Naive B cell (primary cell): ENCODE measurements at regions not wholly inside any gene's neighbourhood (a gene's known extent, or its start where the extent isn't known, plus 50 kb on each side); places are given as distances from the start of the nearest gene placed in this dataset.
A peak's percentile ranks its signal among the peaks of the same experiment; 100 is the strongest.
"Not testable (repeated sequence)": the region's sequence is repeated elsewhere in the genome, so short reads cannot be mapped to it uniquely, and the experiment has no call there.

ENCODE experiments used
- ATAC-seq, 2 donors: fragments of 150-1000 bp; cut with Tn5 transposase; 2 replicates each; pipeline ENCODE4 v1.10.0; 2021; ENCODE audit warnings: low read depth in 2 of 2, mild to moderate bottlenecking in 2 of 2, moderate library complexity in 2 of 2
- DNase-seq: peaks from one replicate; pipeline ENCODE4 v3.0.0; 2022
- H3K27ac Mint-ChIP-seq, 6 donors: one replicate each; pipeline ENCODE4 v1.8.0; 2020 to 2022; ENCODE audit warnings: mild to moderate bottlenecking in 6 of 6, mixed read lengths in 6 of 6, moderate library complexity in 5 of 6, inconsistent platforms in 2 of 6
- H3K27me3 Mint-ChIP-seq, 3 donors: one replicate each; pipeline ENCODE4 v1.8.0; 2021 to 2022; ENCODE audit warnings: mixed read lengths in 3 of 3, mild to moderate bottlenecking in 1 of 3
- H3K36me3 Mint-ChIP-seq, 2 donors: one replicate each; pipeline ENCODE4 v1.8.0; 2020 to 2022; ENCODE audit warnings: mixed read lengths in 2 of 2, inconsistent platforms in 1 of 2, mild to moderate bottlenecking in 1 of 2
- H3K4me1 Mint-ChIP-seq, 3 donors: one replicate each; pipeline ENCODE4 v1.8.0; 2020 to 2022; ENCODE audit warnings: mixed read lengths in 3 of 3, inconsistent platforms in 1 of 3, mild to moderate bottlenecking in 1 of 3, moderate library complexity in 1 of 3
- H3K4me3 Mint-ChIP-seq, 8 donors: one replicate each; pipeline ENCODE4 v1.8.0; 2020 to 2022; ENCODE audit warnings: mild to moderate bottlenecking in 8 of 8, mixed read lengths in 8 of 8, moderate library complexity in 8 of 8, inconsistent platforms in 2 of 8
- H3K9me3 Mint-ChIP-seq, 7 donors: one replicate each; pipeline ENCODE4 v1.8.0; 2020 to 2022; ENCODE audit warnings: mixed read lengths in 7 of 7, mild to moderate bottlenecking in 5 of 7, inconsistent platforms in 2 of 7, moderate library complexity in 1 of 7

DNA sequence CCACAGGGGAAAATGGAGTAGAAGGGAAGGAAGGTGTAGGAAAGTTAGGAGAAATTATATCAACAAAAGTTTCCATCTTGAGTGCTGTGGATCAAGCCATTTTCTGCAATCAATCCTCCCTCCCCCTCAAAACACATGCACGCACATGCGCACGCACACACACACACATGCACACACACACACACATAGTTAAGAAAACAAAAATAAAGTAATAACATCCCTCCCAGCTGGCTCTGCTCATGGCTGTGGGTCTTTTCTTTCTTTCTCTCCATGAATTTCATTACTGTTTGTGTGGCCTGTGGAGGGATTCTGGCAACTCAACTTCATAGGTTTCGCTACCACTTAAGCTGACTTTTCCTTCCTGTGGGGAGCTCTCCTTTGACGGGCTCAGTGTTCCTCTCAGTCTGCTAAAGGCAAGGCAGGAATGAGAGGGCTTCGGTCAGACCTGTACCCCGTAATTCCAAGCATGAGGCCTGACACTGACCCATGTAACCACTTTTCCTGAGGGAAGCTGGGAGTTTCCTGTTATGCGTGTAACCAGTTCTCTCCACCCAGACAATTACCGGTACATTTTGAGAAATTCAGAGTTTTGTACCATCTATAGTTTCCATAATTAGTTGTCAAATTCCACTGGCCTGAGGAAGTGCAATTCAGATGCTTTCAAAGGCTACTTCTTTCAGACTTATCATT, 79.8 kb downstream of the ZNF92 start:
- peaks cover 0 to 5% of the 10 kb centered on the region in 2 donors for H3K36me3 Mint-ChIP-seq
- peak overlapping the region in 1 of 6 donors; percentile 2 for H3K27ac Mint-ChIP-seq
- no peaks in the 10 kb centered on the region for H3K9me3 Mint-ChIP-seq
- peaks cover 22 to 41% (median 34%) of the 10 kb centered on the region in 3 donors for H3K4me1 Mint-ChIP-seq
- no peak for ATAC-seq
- peaks cover 0 to 13% (median 5%) of the 10 kb centered on the region in 3 donors for H3K27me3 Mint-ChIP-seq
- no peak for DNase-seq
- H3K4me3 Mint-ChIP-seq: peak overlapping the region in 2 of 8 donors; percentile 25 to 74

DNA sequence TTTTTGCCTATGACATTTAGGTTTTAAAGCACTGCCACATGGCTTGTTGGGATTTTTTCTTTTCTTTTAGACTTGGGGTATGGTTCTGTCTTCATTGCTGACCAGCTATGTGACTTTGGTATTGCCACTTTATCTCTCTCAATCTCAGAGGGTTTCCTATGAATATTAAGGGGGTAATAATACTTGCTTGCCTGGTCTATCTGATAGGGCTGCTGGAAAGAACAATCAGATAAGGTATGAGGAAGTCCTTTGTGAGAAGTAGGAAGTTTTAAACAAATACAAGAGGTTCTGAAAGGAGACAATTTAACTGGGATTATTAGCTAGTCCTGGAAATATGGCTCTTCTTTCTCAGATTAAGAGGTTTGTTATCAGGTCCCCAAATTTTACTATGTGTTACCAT, 80.8 kb downstream of the ZNF92 start:
- DNase-seq (no peak), ATAC-seq (no peak)
- Mint-ChIP-seq H3K4me1 (peaks cover 18 to 36% (median 31%) of the 10 kb centered on the region in 3 donors), H3K4me3 (no peak overlapping the region), H3K27me3 (peaks cover 0 to 13% (median 5%) of the 10 kb centered on the region in 3 donors), H3K9me3 (no peaks in the 10 kb centered on the region), H3K36me3 (peaks cover 0 to 4% of the 10 kb centered on the region in 2 donors), H3K27ac (no peak overlapping the region)

DNA sequence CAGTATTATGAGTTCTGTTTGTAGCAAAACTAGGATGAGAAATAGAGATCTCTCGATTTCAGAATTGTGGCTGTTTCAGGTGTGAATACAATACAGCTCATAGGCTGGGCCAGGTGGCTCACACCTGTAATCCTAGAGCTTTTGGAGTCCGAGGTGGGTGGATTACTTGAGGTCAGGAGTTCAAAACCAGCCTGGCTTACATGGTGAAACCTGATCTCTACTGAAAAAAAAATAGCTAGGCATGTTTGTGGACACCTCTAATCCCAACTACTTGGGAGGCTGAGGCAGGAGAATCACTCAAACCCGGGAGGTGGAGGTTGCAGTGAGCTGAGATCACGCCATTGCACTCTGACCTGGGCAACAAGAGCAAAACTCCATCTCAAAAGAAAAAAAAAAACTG, 81.4 kb downstream of the ZNF92 start:
- not testable (repeated sequence) for ATAC-seq, H3K9me3 Mint-ChIP-seq, H3K27ac Mint-ChIP-seq, DNase-seq, H3K4me3 Mint-ChIP-seq, H3K36me3 Mint-ChIP-seq
- Mint-ChIP-seq H3K4me1 (peaks cover 14 to 30% (median 26%) of the 10 kb centered on the region in 3 donors), H3K27me3 (peaks cover 0 to 13% (median 5%) of the 10 kb centered on the region in 3 donors)

DNA sequence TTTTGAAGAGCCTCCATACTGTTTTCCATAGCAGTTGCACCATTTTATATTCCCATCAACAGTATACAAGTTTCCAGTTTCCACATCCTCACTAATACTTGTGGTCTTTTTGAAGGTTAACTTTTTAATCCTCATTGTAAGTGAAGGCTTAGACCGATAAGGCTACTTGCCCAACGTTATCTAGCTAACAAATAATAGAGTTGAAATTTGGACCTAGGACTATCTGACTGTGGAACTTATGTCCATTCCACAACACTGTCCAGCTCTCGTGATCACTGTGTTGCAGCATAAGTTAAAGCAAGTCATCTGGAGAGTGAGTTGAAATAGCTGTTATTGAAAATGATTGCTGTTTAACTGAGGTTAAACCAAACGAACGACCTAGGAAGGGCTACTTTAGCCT, 84.0 kb downstream of the ZNF92 start:
- peaks cover 0 to 10% (median 0%) of the 10 kb centered on the region in 3 donors for H3K27me3 Mint-ChIP-seq
- no peak for DNase-seq
- peak overlapping the region in 1 of 6 donors; percentile 5 for H3K27ac Mint-ChIP-seq

DNA sequence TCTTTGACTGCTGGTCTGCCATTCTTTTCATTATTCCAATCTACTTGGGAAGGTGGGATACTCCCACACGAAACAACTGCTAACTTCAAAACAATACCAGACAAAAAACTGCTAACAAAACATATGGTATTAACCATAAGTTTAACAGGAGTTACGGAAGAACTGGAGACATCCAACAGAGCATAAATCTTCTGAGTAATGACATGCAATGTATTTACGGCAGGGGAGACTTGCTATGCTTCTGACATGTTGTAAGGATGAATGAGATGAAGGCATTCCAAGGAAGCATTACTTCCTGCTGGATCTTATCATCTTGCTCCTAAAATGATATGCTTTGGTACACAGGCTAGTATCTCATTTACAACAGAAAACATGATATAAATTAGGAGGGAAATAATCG, 85.8 kb downstream of the ZNF92 start:
- Mint-ChIP-seq H3K27ac (no peak overlapping the region), H3K4me1 (peaks cover 15 to 21% (median 18%) of the 10 kb centered on the region in 3 donors), H3K4me3 (no peak overlapping the region), H3K9me3 (no peaks in the 10 kb centered on the region), H3K27me3 (peaks cover 0 to 10% (median 0%) of the 10 kb centered on the region in 3 donors), H3K36me3 (no peaks in the 10 kb centered on the region)
- DNase-seq (no peak), ATAC-seq (no peak)

More for the DNA sequence above, 84.0 kb downstream of the ZNF92 start:
- Mint-ChIP-seq H3K4me3 (no peak overlapping the region), H3K9me3 (no peaks in the 10 kb centered on the region), H3K4me1 (peaks cover 18 to 27% (median 22%) of the 10 kb centered on the region in 3 donors), H3K36me3 (no peaks in the 10 kb centered on the region)
- ATAC-seq: no peak

DNA sequence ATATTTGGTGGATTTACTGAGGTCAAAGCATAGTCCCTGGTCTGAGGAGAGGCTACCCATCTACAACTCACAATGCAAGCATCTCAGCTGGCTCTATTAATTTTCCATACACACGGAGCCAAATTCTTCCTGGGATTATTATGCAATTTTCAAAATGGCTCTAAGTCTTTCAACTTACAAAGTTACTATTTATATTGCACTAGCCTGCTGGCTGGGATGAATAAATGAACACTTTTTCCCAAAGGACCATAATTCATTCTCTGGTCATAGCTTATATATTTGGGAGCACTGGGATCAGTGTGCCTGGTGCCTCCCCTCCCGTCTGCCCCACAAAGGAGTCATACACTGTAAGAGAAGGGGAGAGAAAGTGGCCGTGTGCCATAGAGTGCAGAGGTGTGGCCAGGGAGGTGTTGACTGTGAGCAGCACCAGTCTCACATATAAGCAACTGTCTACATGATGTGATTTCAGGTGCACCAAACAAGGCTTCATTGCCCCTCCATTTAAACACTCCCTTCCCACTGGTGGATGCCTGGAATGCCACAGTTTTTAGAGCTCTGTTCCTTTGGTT, 88.6 kb downstream of the ZNF92 start:
- Mint-ChIP-seq H3K36me3 (peaks cover 0 to 4% of the 10 kb centered on the region in 2 donors), H3K27me3 (no peaks in the 10 kb centered on the region), H3K9me3 (peaks cover 1 to 12% (median 6%) of the 10 kb centered on the region in 7 donors), H3K4me1 (peaks cover 13 to 19% (median 16%) of the 10 kb centered on the region in 3 donors), H3K4me3 (no peak overlapping the region), H3K27ac (peak overlapping the region in 1 of 6 donors; percentile 92)
- ATAC-seq: no peak
- DNase-seq: no peak

DNA sequence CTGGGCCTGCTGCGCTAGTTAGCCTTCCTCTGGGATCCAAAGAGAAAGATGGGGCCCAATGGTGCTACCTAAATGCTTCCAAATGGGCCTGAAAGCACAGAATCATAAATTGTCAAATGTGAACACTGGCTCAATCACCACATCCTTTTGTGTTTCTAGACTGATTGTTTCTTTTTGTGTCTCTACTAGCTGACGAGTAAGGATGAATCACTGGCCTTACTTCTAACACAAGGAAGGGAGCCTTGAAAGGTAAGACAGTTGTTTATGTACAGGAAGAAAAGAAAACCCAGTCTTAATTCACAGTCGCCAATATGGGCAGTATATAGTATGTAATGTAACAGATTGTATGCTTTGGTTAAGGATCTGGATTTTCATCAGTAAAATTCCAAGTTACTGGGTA, 89.5 kb downstream of the ZNF92 start:
- Mint-ChIP-seq H3K27me3 (no peaks in the 10 kb centered on the region), H3K4me3 (no peak overlapping the region), H3K4me1 (peaks cover 13 to 19% (median 13%) of the 10 kb centered on the region in 3 donors), H3K9me3 (peaks cover 7 to 21% (median 13%) of the 10 kb centered on the region in 7 donors), H3K36me3 (peaks cover 0 to 12% of the 10 kb centered on the region in 2 donors), H3K27ac (peak overlapping the region in 3 of 6 donors; percentile 8 to 92 (median 40))
- DNase-seq: no peak
- ATAC-seq: no peak

DNA sequence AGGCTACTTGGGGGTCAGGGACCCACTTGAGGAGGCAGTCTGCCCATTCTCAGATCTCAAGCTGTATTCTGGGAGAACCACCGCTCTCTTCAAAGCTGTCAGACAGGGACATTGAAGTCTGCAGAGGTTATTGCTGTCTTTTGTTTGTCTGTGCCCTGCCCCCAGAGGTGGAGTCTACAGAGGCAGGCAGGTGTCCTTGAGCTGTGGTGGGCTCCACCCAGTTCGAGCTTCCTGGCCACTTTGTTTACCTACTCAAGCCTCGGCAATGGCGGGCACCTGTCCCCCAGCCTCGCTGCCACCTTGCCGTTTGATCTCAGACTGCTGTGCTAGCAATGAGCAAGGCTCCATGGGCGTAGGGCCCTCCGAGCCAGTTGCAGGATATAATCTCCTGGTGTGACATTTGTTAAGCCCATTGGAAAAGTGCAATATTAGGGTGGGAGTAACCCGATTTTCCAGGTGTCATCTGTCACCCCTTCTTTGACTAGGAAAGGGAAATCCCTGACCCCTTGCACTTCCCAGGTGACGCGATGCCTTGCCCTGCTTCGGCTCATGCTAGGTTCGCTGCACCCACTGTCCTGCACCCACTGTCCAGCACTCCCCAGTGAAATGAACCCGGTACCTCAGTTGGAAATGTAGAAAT, 96.4 kb downstream of the ZNF92 start:
- DNase-seq, ATAC-seq, H3K27me3 Mint-ChIP-seq: not testable (repeated sequence)
- Mint-ChIP-seq H3K36me3 (peaks cover 13 to 52% of the 10 kb centered on the region in 2 donors), H3K4me1 (peaks cover 37 to 45% (median 42%) of the 10 kb centered on the region in 3 donors), H3K9me3 (peaks cover 24 to 71% (median 63%) of the 10 kb centered on the region in 7 donors), H3K4me3 (peak overlapping the region in 6 of 8 donors; percentile 32 to 70 (median 45)), H3K27ac (peak overlapping the region in 5 of 6 donors; percentile 21 to 90 (median 47))

DNA sequence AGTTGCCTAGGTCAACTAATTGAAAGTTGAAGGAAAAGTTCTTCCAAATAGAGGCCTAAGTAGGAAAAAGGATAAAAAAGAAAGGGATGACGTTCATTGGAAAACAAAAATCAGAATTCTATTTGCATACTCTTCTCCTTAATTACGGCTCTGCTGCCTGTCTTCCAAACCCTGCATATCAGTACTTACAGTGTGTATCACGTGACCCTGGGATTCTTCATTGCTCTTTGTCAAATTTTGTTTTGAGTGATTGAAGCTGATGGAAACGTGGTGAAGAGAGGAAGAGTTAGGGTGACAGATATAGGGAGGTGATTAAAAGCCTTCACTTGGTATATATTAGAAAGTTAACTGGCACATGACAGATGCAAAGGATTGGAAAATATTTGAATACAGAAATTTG, 97.9 kb downstream of the ZNF92 start:
- Mint-ChIP-seq H3K27me3 (no peaks in the 10 kb centered on the region), H3K4me3 (no peak overlapping the region), H3K36me3 (peaks cover 16 to 61% of the 10 kb centered on the region in 2 donors), H3K4me1 (peaks cover 51 to 58% (median 56%) of the 10 kb centered on the region in 3 donors), H3K9me3 (peaks cover 29 to 84% (median 73%) of the 10 kb centered on the region in 7 donors), H3K27ac (peak overlapping the region in 1 of 6 donors; percentile 19)
- ATAC-seq (no peak), DNase-seq (no peak)

DNA sequence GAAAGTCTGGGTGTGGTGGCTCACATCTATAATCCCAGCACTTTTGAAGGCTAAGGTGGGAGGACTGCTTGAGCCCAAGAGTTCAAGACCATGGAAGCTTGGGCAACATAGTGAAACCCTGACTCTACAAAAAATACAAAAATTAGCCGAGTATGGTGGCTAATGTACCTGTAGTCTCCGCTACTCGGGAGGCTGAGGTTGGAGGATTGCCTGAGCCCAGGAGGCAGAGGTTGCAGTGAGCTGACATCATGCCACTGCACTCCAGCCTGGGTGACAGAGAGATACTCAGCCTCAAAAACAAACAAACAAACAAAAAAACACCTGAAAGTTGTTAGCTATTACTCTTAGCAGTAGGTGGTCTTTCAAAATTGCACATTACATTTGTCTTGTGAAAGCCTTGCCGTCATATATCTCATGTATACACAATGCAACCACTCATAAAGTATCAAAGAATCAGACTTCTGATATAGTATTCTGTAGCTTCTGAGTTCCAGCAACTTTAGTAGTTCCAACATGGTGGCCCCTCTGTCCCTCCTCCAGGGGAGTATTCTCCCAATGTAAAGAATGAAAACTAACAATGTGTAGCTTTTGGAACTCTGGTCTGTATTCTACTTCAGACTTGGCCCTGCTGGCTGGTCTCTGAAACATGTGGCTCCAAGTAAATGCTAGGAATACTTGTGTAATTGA, 101.5 kb downstream of the ZNF92 start:
- peak overlapping the region; percentile 16 to 93 (median 79) for H3K4me3 Mint-ChIP-seq
- H3K27ac Mint-ChIP-seq: peak overlapping the region; percentile 94 to 99 (median 98)
- peaks cover 30 to 80% (median 69%) of the 10 kb centered on the region in 7 donors for H3K9me3 Mint-ChIP-seq
- H3K4me1 Mint-ChIP-seq: peaks cover 61 to 77% (median 72%) of the 10 kb centered on the region in 3 donors
- H3K27me3 Mint-ChIP-seq: no peaks in the 10 kb centered on the region
- DNase-seq (no peak), ATAC-seq (no peak)
- peaks cover 24 to 65% of the 10 kb centered on the region in 2 donors for H3K36me3 Mint-ChIP-seq

DNA sequence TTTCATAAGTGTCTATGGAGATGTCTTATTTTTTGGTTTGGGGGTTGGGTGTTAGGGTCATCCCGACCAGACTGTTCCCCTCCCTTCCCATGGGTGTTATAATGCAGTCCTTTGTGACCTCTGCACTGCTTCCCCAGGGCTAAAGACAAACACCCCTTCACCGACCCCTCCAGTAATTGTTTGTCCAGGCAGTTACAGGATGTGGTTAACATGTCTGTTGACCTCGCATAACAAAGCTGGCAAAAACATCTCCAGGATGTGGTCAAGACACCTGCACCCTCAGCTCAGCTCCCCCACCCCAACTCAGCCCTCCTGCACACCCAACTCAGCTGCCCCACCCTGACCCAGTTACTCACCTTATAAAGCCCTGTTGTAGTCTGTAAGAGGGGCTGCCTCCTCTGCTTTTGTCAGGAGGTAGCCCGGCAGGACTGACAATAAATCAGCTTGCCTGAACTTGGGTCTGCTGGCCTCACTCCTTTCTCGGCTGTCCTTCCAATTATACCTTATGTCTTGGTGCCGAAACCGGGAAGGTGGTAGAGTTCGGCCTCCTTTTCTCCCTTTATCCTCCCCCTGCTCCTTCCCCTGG, 102.2 kb downstream of the ZNF92 start:
- DNase-seq (peak; percentile 77), ATAC-seq (peak; percentile 86 to 91)
- Mint-ChIP-seq H3K27ac (peak overlapping the region; percentile 94 to 99 (median 98)), H3K36me3 (peaks cover 28 to 68% of the 10 kb centered on the region in 2 donors), H3K4me1 (peaks cover 57 to 78% (median 75%) of the 10 kb centered on the region in 3 donors), H3K4me3 (peak overlapping the region; percentile 16 to 93 (median 79)), H3K9me3 (peaks cover 32 to 84% (median 71%) of the 10 kb centered on the region in 7 donors), H3K27me3 (no peaks in the 10 kb centered on the region)

DNA sequence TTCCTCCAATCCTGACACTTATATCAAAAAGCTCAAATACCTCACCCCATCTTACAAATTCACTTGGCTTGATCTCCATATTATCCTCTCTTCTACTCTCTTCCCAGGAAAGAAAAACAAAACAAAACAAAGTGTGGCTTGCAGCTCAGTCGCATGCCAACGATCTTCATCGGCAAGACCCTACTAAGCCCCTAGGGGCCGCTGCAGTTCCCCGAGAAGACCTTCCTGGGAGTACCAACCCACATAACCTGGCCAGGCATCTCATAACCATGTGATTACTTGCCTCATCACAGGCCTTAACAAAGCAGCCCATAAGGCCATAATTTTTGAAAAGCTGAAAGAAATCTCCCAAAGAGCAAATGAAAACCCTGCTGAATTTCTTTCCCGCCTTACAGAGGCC, 103.7 kb downstream of the ZNF92 start:
- H3K9me3 Mint-ChIP-seq: peaks cover 33 to 87% (median 74%) of the 10 kb centered on the region in 7 donors
- no peak for DNase-seq
- H3K36me3 Mint-ChIP-seq: peaks cover 32 to 69% of the 10 kb centered on the region in 2 donors
- H3K4me3 Mint-ChIP-seq: peak overlapping the region; percentile 16 to 93 (median 79)
- no peaks in the 10 kb centered on the region for H3K27me3 Mint-ChIP-seq
- no peak for ATAC-seq
- peak overlapping the region in 5 of 6 donors; percentile 95 to 99 (median 97) for H3K27ac Mint-ChIP-seq
- H3K4me1 Mint-ChIP-seq: peaks cover 52 to 78% (median 76%) of the 10 kb centered on the region in 3 donors
